ENCODE measurements at regions not wholly inside any gene's neighbourhood (a gene's known extent, or its start where the extent isn't known, plus 50 kb on each side); places are given as distances from the start of the nearest gene placed in this dataset.

- no peaks in the 10 kb centered on the region for H3K27me3 ChIP-seq (replicated peaks; ENCODE audit: control insufficient read depth, insufficient read depth, low read length)
- no peak for TF ChIP-seq CTCF (IDR thresholded peaks at IDR 0.05; ENCODE audit: insufficient read depth in 1 of 2, low read depth in 1 of 2, low read length in 1 of 2, severe bottlenecking in 1 of 2, unreplicated experiment in 1 of 2)
- H3K4me3 Mint-ChIP-seq (ENCODE audit: unreplicated experiment) = peak overlapping the region; percentile 31
- H3K36me3 Mint-ChIP-seq (ENCODE audit: insufficient read depth, unreplicated experiment) = no peaks in the 10 kb centered on the region
- H3K9me3 Mint-ChIP-seq (ENCODE audit: unreplicated experiment) = no peaks in the 10 kb centered on the region
- no TSS peak for BruUV-seq (replicated peaks)
- no peak overlapping the region for H3K4me3 ChIP-seq (ENCODE audit: low read depth, low read length)
- DNase-seq = peak; percentile 92 to 95
- H3K27me3 Mint-ChIP-seq (ENCODE audit: insufficient read depth, unreplicated experiment) = no peaks in the 10 kb centered on the region
- H3K36me3 ChIP-seq (ENCODE audit: control insufficient read depth, insufficient read depth, low read length) = no peaks in the 10 kb centered on the region
- no peaks in the 10 kb centered on the region for H3K9me3 ChIP-seq
- POLR2A ChIA-PET = interaction anchor here (1.0 to 2.2 kb wide), 2 partner anchors 34 to 644 kb away, joined by 3 to 5 read pairs; no protein-coding TSS in a partner anchor
- H3K4me1 ChIP-seq = peaks cover 44% of the 10 kb centered on the region
- CTCF ChIA-PET = interaction anchor here (0.7 to 1.0 kb wide), 2 partner anchors 14 to 144 kb away, joined by 3 to 4 read pairs; no protein-coding TSS in a partner anchor
- H3K27ac Mint-ChIP-seq (ENCODE audit: unreplicated experiment) = peak overlapping the region; percentile 17
- peaks cover 45% of the 10 kb centered on the region for H3K4me1 Mint-ChIP-seq (ENCODE audit: low read depth, unreplicated experiment)
- intact Hi-C loops (cut with micrococcal nuclease; ENCODE audit: unreplicated experiment) = loop anchor here (1.0 to 10.0 kb wide), 12 partner anchors 16 to 725 kb away; partner anchors contain the start of gene MYCN
Measured at GRCh38 chr2:15782009-15782751, 158.2 kb upstream of the MYCN start.

- Histone ChIP-seq H3K9me3 (no peaks in the 10 kb centered on the region), H3K27me3 (replicated peaks; ENCODE audit: control insufficient read depth, insufficient read depth, low read length) (no peaks in the 10 kb centered on the region), H3K4me3 (ENCODE audit: low read depth, low read length) (no peak overlapping the region), H3K4me1 (peaks cover 38% of the 10 kb centered on the region), H3K36me3 (ENCODE audit: control insufficient read depth, insufficient read depth, low read length) (no peaks in the 10 kb centered on the region)
- no peak for DNase-seq
- intact Hi-C loops (cut with micrococcal nuclease; ENCODE audit: unreplicated experiment) = loop anchor here (1.0 to 10.0 kb wide), 12 partner anchors 17 to 724 kb away; partner anchors contain the start of gene MYCN
- ChIA-PET POLR2A (interaction anchor here (0.6 to 2.2 kb wide), 3 partner anchors 35 to 643 kb away, joined by 3 to 5 read pairs (median 3); no protein-coding TSS in a partner anchor), CTCF (no interaction called here)
- peak overlapping the region; percentile 17 for H3K27ac Mint-ChIP-seq (ENCODE audit: unreplicated experiment)
- no peak for TF ChIP-seq CTCF (IDR thresholded peaks at IDR 0.05; ENCODE audit: insufficient read depth in 1 of 2, low read depth in 1 of 2, low read length in 1 of 2, severe bottlenecking in 1 of 2, unreplicated experiment in 1 of 2)
- peaks cover 44% of the 10 kb centered on the region for H3K4me1 Mint-ChIP-seq (ENCODE audit: low read depth, unreplicated experiment)
- H3K36me3 Mint-ChIP-seq (ENCODE audit: insufficient read depth, unreplicated experiment) = no peaks in the 10 kb centered on the region
- TSS peak; percentile 62 for BruUV-seq (replicated peaks)
- H3K4me3 Mint-ChIP-seq (ENCODE audit: unreplicated experiment) = peak overlapping the region; percentile 31
- peaks cover 6% of the 10 kb centered on the region for H3K9me3 Mint-ChIP-seq (ENCODE audit: unreplicated experiment)
- peaks cover 2% of the 10 kb centered on the region for H3K27me3 Mint-ChIP-seq (ENCODE audit: insufficient read depth, unreplicated experiment)
Measured at GRCh38 chr2:15782769-15783294, 157.5 kb upstream of the MYCN start.

DNA sequence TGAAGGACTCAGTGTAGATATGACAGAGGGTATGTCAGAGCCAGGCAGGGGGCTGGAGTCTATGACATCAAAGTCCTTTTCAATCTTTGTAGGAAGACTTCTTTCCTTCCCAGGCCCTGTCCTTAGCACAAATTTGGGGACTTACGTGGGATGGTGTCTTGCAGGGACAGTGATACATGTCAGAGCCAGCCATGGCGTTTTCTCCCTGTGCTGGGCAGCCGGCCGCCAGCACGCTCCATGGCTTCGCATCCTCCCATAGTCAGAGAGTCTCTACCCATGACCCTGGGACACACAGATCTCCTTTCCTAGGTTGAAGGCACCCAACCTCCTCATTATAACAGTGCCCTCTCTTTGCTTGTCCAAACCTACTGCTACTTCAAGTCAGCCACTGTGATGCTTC, 156.9 kb upstream of the MYCN start:
- H3K36me3 Mint-ChIP-seq (ENCODE audit: insufficient read depth, unreplicated experiment) = no peaks in the 10 kb centered on the region
- H3K4me3 Mint-ChIP-seq (ENCODE audit: unreplicated experiment) = no peak overlapping the region
- Histone ChIP-seq H3K4me3 (ENCODE audit: low read depth, low read length) (no peak overlapping the region), H3K27me3 (replicated peaks; ENCODE audit: control insufficient read depth, insufficient read depth, low read length) (no peaks in the 10 kb centered on the region), H3K36me3 (ENCODE audit: control insufficient read depth, insufficient read depth, low read length) (no peaks in the 10 kb centered on the region), H3K9me3 (no peaks in the 10 kb centered on the region), H3K4me1 (peaks cover 38% of the 10 kb centered on the region)
- POLR2A ChIA-PET = no interaction called here
- intact Hi-C loops (cut with micrococcal nuclease; ENCODE audit: unreplicated experiment) = loop anchor here (2.0 to 10.0 kb wide), 4 partner anchors 159 to 724 kb away; partner anchors contain the start of gene MYCN
- CTCF ChIA-PET = no interaction called here
- peaks cover 10% of the 10 kb centered on the region for H3K9me3 Mint-ChIP-seq (ENCODE audit: unreplicated experiment)
- peaks cover 43% of the 10 kb centered on the region for H3K4me1 Mint-ChIP-seq (ENCODE audit: low read depth, unreplicated experiment)
- DNase-seq = no peak
- H3K27me3 Mint-ChIP-seq (ENCODE audit: insufficient read depth, unreplicated experiment) = peaks cover 3% of the 10 kb centered on the region
- BruUV-seq (replicated peaks) = no TSS peak
- H3K27ac Mint-ChIP-seq (ENCODE audit: unreplicated experiment) = peak overlapping the region; percentile 53
- no peak for TF ChIP-seq CTCF (IDR thresholded peaks at IDR 0.05; ENCODE audit: insufficient read depth in 1 of 2, low read depth in 1 of 2, low read length in 1 of 2, severe bottlenecking in 1 of 2, unreplicated experiment in 1 of 2)
